AG04449 (cell line): ENCODE measurements at regions not wholly inside any gene's neighbourhood (a gene's known extent, or its start where the extent isn't known, plus 50 kb on each side); places are given as distances from the start of the nearest gene placed in this dataset.
"Not testable (repeated sequence)": the region's sequence is repeated elsewhere in the genome, so short reads cannot be mapped to it uniquely, and the experiment has no call there.

Experiments used
- CTCF ChIA-PET: fragments of 350-600 bp; formaldehyde crosslinking; extraction: SDS; loops from one replicate; lab custom pipeline; 2021; ENCODE audit warnings: antibody characterized with exemption; lab: Yijun Ruan, JAX
- POLR2A ChIA-PET: fragments of 400-600, 350-600 bp; formaldehyde crosslinking; extraction: SDS; loops from one replicate; lab custom pipeline; 2020; ENCODE audit warnings: antibody characterized with exemption, inconsistent platforms; lab: Yijun Ruan, JAX
- DNase-seq: peaks from one replicate; pipeline ENCODE4 v3.0.0-alpha.2; 2010; ENCODE audit warnings: low read depth, low spot score
- H3K4me3 ChIP-seq: 2 replicates; pipeline ENCODE4 v1.5.1; 2011; ENCODE audit warnings: low read depth, mild to moderate bottlenecking, control low read depth, low read length
- TF ChIP-seq, protein P1 (sequence below): IDR thresholded peaks from one replicate; pipeline ENCODE4 v1.5.1; 2011; ENCODE audit warnings: mild to moderate bottlenecking, moderate library complexity, low read length, control low read depth, inconsistent platforms; ENCODE audit not compliant: insufficient read depth; ENCODE audit errors: missing control alignments

DNA sequence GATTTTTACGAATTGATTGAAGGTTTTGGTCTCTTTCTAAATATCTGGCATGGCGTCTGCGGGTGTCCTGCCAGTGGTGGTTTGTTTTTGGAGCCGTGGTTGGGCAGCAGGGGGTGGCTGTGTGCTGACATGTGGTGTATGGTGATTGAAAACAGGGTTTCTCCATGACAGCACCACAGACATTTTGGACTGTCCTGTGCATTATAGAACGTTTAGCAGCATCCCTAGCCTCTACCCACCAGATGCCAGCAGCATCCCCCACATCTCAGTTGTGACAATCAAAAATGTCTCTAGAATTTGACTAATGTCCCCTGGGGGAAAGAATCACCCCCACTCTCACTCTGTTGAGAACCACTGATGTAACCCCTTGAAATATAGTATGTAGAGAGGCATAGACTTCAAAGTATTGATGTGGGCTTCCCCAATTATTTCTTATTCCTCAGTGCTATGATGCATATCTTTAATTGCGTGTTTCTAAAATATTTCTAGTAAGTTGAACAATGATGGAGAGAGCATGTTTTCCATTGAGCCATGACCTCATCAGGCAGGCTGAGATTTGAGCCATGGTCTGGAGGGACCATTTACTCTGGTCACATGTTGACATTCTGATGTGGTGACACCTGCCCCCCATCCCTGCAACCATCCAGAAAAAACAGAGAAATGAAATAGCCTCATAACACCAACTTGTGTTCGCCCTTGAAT lies 77.4 kb upstream of the MID1 start:
- no peak for DNase-seq
- ChIA-PET POLR2A (no interaction called here), CTCF (interaction anchor here (1.2 kb wide), 1 partner anchor 24 kb away, joined by 4 read pairs; no protein-coding TSS in a partner anchor)
- TF ChIP-seq, protein P1, sequence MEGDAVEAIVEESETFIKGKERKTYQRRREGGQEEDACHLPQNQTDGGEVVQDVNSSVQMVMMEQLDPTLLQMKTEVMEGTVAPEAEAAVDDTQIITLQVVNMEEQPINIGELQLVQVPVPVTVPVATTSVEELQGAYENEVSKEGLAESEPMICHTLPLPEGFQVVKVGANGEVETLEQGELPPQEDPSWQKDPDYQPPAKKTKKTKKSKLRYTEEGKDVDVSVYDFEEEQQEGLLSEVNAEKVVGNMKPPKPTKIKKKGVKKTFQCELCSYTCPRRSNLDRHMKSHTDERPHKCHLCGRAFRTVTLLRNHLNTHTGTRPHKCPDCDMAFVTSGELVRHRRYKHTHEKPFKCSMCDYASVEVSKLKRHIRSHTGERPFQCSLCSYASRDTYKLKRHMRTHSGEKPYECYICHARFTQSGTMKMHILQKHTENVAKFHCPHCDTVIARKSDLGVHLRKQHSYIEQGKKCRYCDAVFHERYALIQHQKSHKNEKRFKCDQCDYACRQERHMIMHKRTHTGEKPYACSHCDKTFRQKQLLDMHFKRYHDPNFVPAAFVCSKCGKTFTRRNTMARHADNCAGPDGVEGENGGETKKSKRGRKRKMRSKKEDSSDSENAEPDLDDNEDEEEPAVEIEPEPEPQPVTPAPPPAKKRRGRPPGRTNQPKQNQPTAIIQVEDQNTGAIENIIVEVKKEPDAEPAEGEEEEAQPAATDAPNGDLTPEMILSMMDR: no peak
- no peak overlapping the region for H3K4me3 ChIP-seq

DNA sequence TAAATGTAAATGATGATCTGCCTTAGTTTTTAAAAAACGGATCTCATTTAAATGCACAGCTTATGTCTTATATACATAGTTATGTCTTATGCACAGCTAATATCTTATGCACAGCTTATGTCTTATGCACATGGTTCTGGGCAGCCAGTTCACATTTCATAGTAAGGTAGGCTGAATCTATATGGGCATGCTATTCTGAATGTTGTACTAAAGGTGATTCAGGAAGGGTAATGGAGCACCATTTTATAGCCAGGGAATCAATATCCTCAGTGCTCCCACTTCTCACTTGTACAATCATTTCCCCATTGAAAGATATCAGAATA lies 77.9 kb upstream of the MID1 start:
- ChIA-PET CTCF (no interaction called here), POLR2A (no interaction called here)
- TF ChIP-seq, protein P1: no peak
- H3K4me3 ChIP-seq: no peak overlapping the region
- DNase-seq: no peak

DNA sequence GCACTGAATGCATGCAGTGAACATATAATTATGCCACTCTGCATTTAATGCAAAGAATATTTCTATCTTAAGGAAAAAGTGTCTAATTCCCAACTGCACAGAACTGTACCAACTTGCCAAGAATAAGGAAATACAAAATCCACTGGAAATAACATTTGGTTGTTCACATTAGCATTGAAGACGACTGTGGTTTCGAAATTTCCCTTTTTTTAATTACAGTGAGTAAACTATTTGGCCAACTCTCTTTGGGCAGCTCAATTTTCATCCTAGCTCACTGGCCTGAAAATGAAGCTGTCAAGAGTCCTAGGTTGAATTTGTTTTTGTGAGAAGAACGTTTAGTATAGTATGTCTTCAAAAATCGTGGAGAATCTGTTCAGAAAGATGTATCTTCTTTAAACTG lies 81.6 kb upstream of the MID1 start:
- CTCF ChIA-PET: no interaction called here
- DNase-seq: no peak
- POLR2A ChIA-PET: no interaction called here
- TF ChIP-seq, protein P1: no peak
- H3K4me3 ChIP-seq: no peak overlapping the region

DNA sequence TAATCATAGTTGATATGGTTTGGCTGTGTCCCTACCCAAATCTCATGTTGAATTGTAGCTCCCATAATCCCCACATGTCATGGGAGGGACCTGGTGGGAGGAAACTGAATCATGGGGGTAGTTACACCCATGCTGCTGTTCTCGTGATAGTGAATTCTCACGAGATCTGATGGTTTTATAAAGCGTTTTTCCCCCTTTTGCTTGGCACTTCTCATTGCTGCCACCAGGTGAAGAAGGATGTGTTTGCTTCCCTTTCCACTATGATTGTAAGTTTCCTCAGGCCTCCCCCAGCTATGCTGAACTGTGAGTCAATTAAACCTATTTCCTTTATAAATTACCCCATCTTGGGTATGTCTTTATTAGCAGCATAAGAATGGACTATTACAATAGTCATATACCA lies 86.0 kb upstream of the MID1 start:
- CTCF ChIA-PET, H3K4me3 ChIP-seq, POLR2A ChIA-PET, DNase-seq: not testable (repeated sequence)

DNA sequence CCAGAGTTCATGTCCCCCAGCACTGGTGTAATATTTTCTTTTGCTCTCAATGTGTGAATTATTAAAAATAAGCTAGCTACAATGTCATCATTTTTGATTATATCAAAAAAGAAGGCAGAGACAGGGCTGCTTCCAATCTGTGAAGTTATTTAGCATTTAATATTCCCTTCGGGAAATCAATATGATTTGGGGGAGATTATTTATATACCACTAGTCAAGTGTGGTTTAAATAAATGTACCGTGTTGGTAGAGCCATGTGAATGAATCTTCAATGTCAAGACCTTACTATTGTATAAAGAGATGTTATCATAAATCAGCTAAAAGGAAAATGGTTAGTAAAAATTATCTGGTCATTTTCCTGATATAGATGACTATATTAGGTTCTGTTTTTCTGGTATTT lies 87.4 kb upstream of the MID1 start:
- H3K4me3 ChIP-seq: no peak overlapping the region
- ChIA-PET CTCF (interaction anchor here (1.2 to 3.5 kb wide), 2 partner anchors 16 to 518 kb away, joined by 3 to 12 read pairs; no protein-coding TSS in a partner anchor), POLR2A (no interaction called here)
- TF ChIP-seq, protein P1: no peak
- DNase-seq: no peak

DNA sequence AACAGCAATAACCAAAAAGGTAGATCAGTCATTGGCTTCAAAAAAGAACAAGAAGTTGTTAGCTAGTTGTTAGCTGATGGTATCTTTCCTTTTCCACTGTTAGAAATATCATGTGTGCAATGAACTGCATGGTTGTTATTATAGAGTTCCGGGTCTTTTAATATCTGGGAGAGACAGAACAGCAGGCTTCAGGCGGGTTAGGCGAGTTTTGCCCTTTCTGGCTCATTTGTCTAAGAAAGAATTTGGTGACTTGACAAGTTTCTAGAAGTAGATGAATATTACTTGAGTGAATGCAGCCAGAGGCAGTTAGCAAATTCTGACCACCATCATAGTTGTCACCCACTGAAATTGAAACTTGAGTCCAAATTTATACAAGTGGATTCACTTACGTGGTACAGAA lies 88.9 kb upstream of the MID1 start:
- ChIA-PET CTCF (interaction anchor here (3.5 kb wide), 1 partner anchor 14 kb away, joined by 12 read pairs; no protein-coding TSS in a partner anchor), POLR2A (no interaction called here)
- no peak overlapping the region for H3K4me3 ChIP-seq
- no peak for DNase-seq
- TF ChIP-seq, protein P1: no peak

DNA sequence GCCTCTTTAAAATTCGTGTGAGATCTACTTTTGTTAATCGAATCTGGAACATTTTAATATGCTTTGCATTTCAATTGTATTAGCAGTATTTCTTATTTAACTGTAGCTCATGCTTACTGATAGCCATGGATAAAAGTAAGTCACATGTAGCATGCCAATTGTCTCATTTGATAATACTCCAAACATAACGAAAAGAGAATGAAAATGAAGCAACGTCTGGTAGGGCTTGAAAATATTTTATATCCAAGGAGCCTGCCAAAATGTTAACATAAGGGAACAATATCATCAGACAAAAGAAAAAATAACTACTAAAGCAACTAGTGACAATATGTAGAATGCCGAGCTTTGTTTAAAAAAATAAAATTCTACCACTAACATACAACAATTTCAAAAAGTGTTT lies 94.1 kb upstream of the MID1 start:
- H3K4me3 ChIP-seq: no peak overlapping the region
- CTCF ChIA-PET: interaction anchor here (1.5 to 2.0 kb wide), 2 partner anchors 8 to 525 kb away, joined by 7 to 11 read pairs; no protein-coding TSS in a partner anchor
- POLR2A ChIA-PET: no interaction called here
- TF ChIP-seq, protein P1: no peak
- no peak for DNase-seq
